GM12875 (cell line): ENCODE measurements at regions not wholly inside any gene's neighbourhood (a gene's known extent, or its start where the extent isn't known, plus 50 kb on each side); places are given as distances from the start of the nearest gene placed in this dataset.

Experiments used
- H3K4me3 ChIP-seq: one replicate; pipeline ENCODE4 v1.5.1; 2011; ENCODE audit warnings: low read depth, low read length, control low read depth
- TF ChIP-seq, protein P1 (sequence below): IDR thresholded peaks from 2 replicates; pipeline ENCODE4 v1.5.1; 2011; ENCODE audit warnings: low read depth, mild to moderate bottlenecking, control low read depth, inconsistent platforms, low read length, moderate library complexity, borderline replicate concordance; ENCODE audit not compliant: insufficient read depth

DNA sequence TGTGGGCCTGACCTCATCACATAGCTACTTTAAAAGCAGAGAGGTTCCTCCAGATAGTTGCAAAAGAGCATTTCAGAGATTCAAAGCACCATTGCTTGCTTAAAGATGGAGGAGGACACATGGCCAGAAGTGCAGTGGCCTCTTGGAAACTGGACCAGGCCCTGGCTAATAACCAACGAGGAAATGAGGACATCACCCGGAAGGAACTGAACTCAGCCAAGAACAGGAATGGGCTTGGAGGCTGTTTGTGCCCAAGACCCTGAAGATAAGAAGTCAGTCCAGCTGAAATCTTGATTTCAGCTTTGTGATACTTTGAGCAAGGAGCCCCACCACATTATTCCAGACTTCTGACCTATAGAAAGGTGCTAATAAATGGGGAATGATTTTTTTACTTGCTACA lies 437.0 kb downstream of the PTPRC start:
- no peak overlapping the region for H3K4me3 ChIP-seq
- TF ChIP-seq, protein P1, sequence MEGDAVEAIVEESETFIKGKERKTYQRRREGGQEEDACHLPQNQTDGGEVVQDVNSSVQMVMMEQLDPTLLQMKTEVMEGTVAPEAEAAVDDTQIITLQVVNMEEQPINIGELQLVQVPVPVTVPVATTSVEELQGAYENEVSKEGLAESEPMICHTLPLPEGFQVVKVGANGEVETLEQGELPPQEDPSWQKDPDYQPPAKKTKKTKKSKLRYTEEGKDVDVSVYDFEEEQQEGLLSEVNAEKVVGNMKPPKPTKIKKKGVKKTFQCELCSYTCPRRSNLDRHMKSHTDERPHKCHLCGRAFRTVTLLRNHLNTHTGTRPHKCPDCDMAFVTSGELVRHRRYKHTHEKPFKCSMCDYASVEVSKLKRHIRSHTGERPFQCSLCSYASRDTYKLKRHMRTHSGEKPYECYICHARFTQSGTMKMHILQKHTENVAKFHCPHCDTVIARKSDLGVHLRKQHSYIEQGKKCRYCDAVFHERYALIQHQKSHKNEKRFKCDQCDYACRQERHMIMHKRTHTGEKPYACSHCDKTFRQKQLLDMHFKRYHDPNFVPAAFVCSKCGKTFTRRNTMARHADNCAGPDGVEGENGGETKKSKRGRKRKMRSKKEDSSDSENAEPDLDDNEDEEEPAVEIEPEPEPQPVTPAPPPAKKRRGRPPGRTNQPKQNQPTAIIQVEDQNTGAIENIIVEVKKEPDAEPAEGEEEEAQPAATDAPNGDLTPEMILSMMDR: no peak

DNA sequence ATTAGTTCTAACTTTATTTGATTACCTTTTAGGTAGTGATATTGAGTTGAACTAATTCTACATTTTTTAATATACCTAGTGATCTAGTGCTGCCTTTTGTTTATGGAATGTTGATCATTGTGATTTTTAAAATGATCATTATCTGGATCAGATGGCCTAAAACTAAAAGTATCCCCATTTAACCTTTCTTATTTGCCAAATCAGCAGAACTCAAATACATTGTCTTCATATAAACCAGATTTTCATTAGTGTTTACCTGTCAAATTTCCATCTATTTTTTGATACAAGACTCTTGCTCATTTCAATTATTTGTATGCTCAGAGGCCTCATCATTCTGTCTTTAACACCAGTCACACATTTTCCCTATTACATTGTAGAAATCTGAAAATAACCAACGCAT lies 441.2 kb downstream of the PTPRC start:
- TF ChIP-seq, protein P1: no peak

DNA sequence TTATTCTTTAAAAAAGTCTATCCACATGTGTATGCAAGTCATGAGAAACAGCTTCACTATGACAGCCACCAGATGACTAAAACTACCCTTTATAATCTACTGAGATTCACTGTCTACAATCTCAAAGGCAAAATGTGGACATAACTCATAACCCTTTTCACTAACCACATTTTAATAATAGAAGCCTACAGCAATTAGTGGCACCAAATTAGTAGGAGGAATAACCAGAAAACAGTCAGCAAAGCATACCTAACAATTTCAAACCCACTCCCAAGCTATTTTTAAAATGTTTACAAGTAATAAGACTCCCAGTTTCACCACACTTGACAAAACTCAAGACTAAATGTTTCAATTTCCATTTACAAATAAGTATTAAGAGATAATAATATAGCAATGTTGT lies 442.9 kb downstream of the PTPRC start:
- TF ChIP-seq, protein P1: no peak

More for the DNA sequence above, 441.2 kb downstream of the PTPRC start:
- H3K4me3 ChIP-seq: no peak overlapping the region

DNA sequence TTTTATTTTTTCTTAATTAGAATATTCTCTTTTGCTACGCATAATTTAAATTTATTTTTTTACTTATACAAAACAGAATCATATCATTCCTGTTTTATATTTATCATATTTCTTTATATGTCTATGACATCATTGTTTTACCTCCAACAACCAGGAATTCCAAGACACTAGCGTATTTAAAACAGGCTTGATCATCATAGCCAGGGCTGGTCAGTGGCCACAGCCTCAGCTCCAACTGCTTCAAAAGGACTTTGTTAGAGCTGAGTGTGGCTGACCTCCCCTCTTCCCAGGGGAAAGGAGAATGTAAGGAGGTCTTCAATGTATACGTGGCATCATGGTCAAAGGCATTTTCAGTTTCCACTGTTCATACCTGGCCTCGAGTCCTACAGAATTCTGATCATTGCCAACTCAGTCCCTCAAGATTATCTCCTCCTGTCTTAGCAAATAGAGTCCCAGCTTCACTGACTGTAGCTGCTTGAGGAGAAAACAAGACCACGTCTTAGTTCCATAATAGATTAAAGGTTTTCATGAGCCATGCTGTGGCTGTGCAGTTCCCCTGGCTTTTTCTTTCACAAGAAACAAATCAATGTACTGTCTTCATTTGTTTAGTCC lies 444.0 kb downstream of the PTPRC start:
- TF ChIP-seq, protein P1: no peak
- H3K4me3 ChIP-seq: no peak overlapping the region

More for the DNA sequence above, 442.9 kb downstream of the PTPRC start:
- H3K4me3 ChIP-seq: no peak overlapping the region

GRCh38 chr1:199083680-199084079 lies 444.8 kb downstream of the PTPRC start:
- no peak overlapping the region for H3K4me3 ChIP-seq
- TF ChIP-seq, protein P1: no peak

GRCh38 chr1:199084293-199084692 lies 445.5 kb downstream of the PTPRC start:
- H3K4me3 ChIP-seq: no peak overlapping the region
- TF ChIP-seq, protein P1: no peak

- TF ChIP-seq, protein P1: no peak
- H3K4me3 ChIP-seq: no peak overlapping the region
Measured at GRCh38 chr1:199085903-199086302, 447.1 kb downstream of the PTPRC start.
